HG03064 (cell line): ENCODE measurements at regions not wholly inside any gene's neighbourhood (a gene's known extent, or its start where the extent isn't known, plus 50 kb on each side); places are given as distances from the start of the nearest gene placed in this dataset.

Source experiments
- ATAC-seq: cut with Tn5 transposase; IDR thresholded peaks from one replicate; pipeline ENCODE4 v1.9.1; 2021; ENCODE audit warnings: low read depth; ENCODE audit not compliant: unreplicated experiment

GRCh38 chr12:65648461-65648860 is 175.8 kb upstream of the HMGA2 start:
- no peak for ATAC-seq

GRCh38 chr12:65649126-65649525 is 175.2 kb upstream of the HMGA2 start:
- no peak for ATAC-seq

GRCh38 chr12:65651060-65651459 is 173.2 kb upstream of the HMGA2 start:
- ATAC-seq, result no peak

- no peak for ATAC-seq
Measured at GRCh38 chr12:65653321-65653720, 171.0 kb upstream of the HMGA2 start.

GRCh38 chr12:65653946-65654629 is 170.2 kb upstream of the HMGA2 start:
- ATAC-seq, result no peak

- ATAC-seq, result no peak
Measured at GRCh38 chr12:65655074-65655493, 169.2 kb upstream of the HMGA2 start.

GRCh38 chr12:65656156-65656882 is 168.0 kb upstream of the HMGA2 start:
- ATAC-seq, result no peak

- no peak for ATAC-seq
Measured at GRCh38 chr12:65656891-65657351, 167.4 kb upstream of the HMGA2 start.

GRCh38 chr12:65657635-65658034 is 166.6 kb upstream of the HMGA2 start:
- ATAC-seq, result no peak

- no peak for ATAC-seq
Measured at GRCh38 chr12:65658360-65658759, 165.9 kb upstream of the HMGA2 start.

- no peak for ATAC-seq
Measured at GRCh38 chr12:65659681-65660080, 164.6 kb upstream of the HMGA2 start.

- no peak for ATAC-seq
Measured at GRCh38 chr12:65660096-65660495, 164.2 kb upstream of the HMGA2 start.

- ATAC-seq, result no peak
Measured at GRCh38 chr12:65660836-65661235, 163.4 kb upstream of the HMGA2 start.

GRCh38 chr12:65662590-65662989 is 161.7 kb upstream of the HMGA2 start:
- ATAC-seq, result no peak

- no peak for ATAC-seq
Measured at GRCh38 chr12:65663097-65663496, 161.2 kb upstream of the HMGA2 start.

GRCh38 chr12:65663648-65664047 is 160.6 kb upstream of the HMGA2 start:
- ATAC-seq, result no peak

GRCh38 chr12:65664715-65665250 is 159.5 kb upstream of the HMGA2 start:
- ATAC-seq, result no peak

GRCh38 chr12:65665817-65666216 is 158.5 kb upstream of the HMGA2 start:
- no peak for ATAC-seq

GRCh38 chr12:65666876-65667275 is 157.4 kb upstream of the HMGA2 start:
- ATAC-seq, result no peak

GRCh38 chr12:65667932-65668331 is 156.4 kb upstream of the HMGA2 start:
- no peak for ATAC-seq

GRCh38 chr12:65668981-65669695 is 155.1 kb upstream of the HMGA2 start:
- ATAC-seq, result no peak
